HL-60 (cell line): ENCODE measurements at regions not wholly inside any gene's neighbourhood (a gene's known extent, or its start where the extent isn't known, plus 50 kb on each side); places are given as distances from the start of the nearest gene placed in this dataset.
A peak's percentile ranks its signal among the peaks of the same experiment; 100 is the strongest.

Experiments
- DNase-seq, 2 experiments: peaks; one replicate each; pipeline ENCODE4 v3.0.0-alpha.2; 2010 to 2020; ENCODE audit warnings: low read depth in 1 of 2, low spot score in 1 of 2
- H3K27ac ChIP-seq: fragments of 250-450 bp; sonication (Bioruptor Pico); replicated peaks from 2 replicates; pipeline ENCODE4 v1.5.1; 2020; ENCODE audit warnings: mild to moderate bottlenecking, moderate library complexity
- H3K27me3 ChIP-seq: fragments of 250-450 bp; sonication (Bioruptor Pico); 2 replicates; pipeline ENCODE4 v1.5.1; 2021; ENCODE audit warnings: mild to moderate bottlenecking, moderate library complexity; ENCODE audit not compliant: insufficient read depth, poor library complexity, severe bottlenecking
- H3K4me3 ChIP-seq: replicated peaks from 2 replicates; pipeline ENCODE4 v1.5.1; 2011; ENCODE audit warnings: mild to moderate bottlenecking, control low read depth, low read length; ENCODE audit not compliant: insufficient read depth
- CTCF ChIP-seq: IDR thresholded peaks from one replicate; pipeline ENCODE4 v1.5.1; 2011; ENCODE audit warnings: low read length, control low read depth, inconsistent platforms; ENCODE audit not compliant: insufficient read depth
- GABPA ChIP-seq: IDR thresholded peaks from 2 replicates; pipeline ENCODE4 v1.6.1; 2012; ENCODE audit warnings: low read depth
- POLR2AphosphoS5 ChIP-seq: IDR thresholded peaks from 2 replicates; pipeline ENCODE4 v1.6.1; 2012; ENCODE audit warnings: low read depth
- SPI1 ChIP-seq: IDR thresholded peaks from 2 replicates; pipeline ENCODE4 v1.6.1; 2012; ENCODE audit warnings: low read depth, mild to moderate bottlenecking, borderline replicate concordance
- TF ChIP-seq, protein P1 (sequence below): IDR thresholded peaks from 2 replicates; pipeline ENCODE4 v1.6.1; 2012; ENCODE audit warnings: low read depth; ENCODE audit not compliant: insufficient replicate concordance

GRCh38 chr17:77845541-77846225 lies 112.8 kb upstream of the TNRC6C start:
- DNase-seq, result no peak
- no peaks in the 10 kb centered on the region for H3K27me3 ChIP-seq
- TF ChIP-seq CTCF, result no peak
- no peak for TF ChIP-seq SPI1
- TF ChIP-seq POLR2AphosphoS5, result no peak
- no peak for TF ChIP-seq GABPA
- TF ChIP-seq, protein P1, sequence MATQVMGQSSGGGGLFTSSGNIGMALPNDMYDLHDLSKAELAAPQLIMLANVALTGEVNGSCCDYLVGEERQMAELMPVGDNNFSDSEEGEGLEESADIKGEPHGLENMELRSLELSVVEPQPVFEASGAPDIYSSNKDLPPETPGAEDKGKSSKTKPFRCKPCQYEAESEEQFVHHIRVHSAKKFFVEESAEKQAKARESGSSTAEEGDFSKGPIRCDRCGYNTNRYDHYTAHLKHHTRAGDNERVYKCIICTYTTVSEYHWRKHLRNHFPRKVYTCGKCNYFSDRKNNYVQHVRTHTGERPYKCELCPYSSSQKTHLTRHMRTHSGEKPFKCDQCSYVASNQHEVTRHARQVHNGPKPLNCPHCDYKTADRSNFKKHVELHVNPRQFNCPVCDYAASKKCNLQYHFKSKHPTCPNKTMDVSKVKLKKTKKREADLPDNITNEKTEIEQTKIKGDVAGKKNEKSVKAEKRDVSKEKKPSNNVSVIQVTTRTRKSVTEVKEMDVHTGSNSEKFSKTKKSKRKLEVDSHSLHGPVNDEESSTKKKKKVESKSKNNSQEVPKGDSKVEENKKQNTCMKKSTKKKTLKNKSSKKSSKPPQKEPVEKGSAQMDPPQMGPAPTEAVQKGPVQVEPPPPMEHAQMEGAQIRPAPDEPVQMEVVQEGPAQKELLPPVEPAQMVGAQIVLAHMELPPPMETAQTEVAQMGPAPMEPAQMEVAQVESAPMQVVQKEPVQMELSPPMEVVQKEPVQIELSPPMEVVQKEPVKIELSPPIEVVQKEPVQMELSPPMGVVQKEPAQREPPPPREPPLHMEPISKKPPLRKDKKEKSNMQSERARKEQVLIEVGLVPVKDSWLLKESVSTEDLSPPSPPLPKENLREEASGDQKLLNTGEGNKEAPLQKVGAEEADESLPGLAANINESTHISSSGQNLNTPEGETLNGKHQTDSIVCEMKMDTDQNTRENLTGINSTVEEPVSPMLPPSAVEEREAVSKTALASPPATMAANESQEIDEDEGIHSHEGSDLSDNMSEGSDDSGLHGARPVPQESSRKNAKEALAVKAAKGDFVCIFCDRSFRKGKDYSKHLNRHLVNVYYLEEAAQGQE, result no peak
- no peak overlapping the region for H3K4me3 ChIP-seq
- no peak overlapping the region for H3K27ac ChIP-seq

DNA sequence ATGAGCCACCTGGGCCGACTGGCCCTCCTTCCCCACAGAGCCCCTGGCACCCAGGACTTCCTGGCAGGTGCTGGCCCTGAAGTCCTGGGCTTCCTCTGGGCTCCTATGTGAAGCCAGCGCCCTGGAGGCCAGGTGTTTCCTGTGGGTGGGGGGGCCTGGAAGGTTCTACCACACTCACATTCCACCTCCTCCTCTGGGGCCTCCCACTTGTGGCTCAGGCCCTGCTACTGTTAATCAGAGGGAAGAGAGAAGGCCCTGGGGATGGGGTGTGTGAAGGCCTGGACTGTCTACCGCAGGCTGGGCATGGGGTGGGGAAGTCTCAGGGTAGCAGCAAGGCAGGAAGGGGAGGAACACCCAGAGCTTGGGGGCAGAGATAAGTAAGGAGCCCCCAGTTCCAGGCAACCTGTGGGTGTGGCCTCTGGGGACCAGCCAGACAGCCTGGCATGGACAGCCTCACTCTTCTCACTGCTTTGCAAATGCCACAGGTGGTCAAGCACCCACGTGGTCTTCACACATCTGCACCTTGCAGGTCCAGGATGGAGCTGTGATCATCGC lies 111.9 kb upstream of the TNRC6C start:
- TF ChIP-seq CTCF, result no peak
- peak; percentile 37; the same call in 1 of the 2 replicates for TF ChIP-seq POLR2AphosphoS5
- no peak for DNase-seq
- H3K27me3 ChIP-seq, result no peaks in the 10 kb centered on the region
- no peak overlapping the region for H3K4me3 ChIP-seq
- H3K27ac ChIP-seq, result no peak overlapping the region

GRCh38 chr17:77847221-77848085 lies 111.0 kb upstream of the TNRC6C start:
- DNase-seq, result no peak
- H3K27me3 ChIP-seq, result no peaks in the 10 kb centered on the region
- TF ChIP-seq, protein P1, result no peak
- peak; percentile 19; the same call in 1 of the 2 replicates for TF ChIP-seq SPI1
- no peak overlapping the region for H3K27ac ChIP-seq
- no peak overlapping the region for H3K4me3 ChIP-seq

- H3K4me3 ChIP-seq, result no peak overlapping the region
- H3K27me3 ChIP-seq, result no peaks in the 10 kb centered on the region
- no peak for DNase-seq
- TF ChIP-seq SPI1 (no peak), GABPA (no peak), CTCF (no peak), POLR2AphosphoS5 (no peak)
- TF ChIP-seq, protein P1, result no peak
- no peak overlapping the region for H3K27ac ChIP-seq
Measured at GRCh38 chr17:77848257-77848656, 110.2 kb upstream of the TNRC6C start.
